Glutamatergic neuron (in vitro differentiated cells): ENCODE measurements at regions not wholly inside any gene's neighbourhood (a gene's known extent, or its start where the extent isn't known, plus 50 kb on each side); places are given as distances from the start of the nearest gene placed in this dataset.
"Not testable (repeated sequence)": the region's sequence is repeated elsewhere in the genome, so short reads cannot be mapped to it uniquely, and the experiment has no call there.

Experiments used
- DNase-seq: peaks from one replicate; pipeline ENCODE4 v3.0.0; 2022
- H3K27ac Mint-ChIP-seq: one replicate; pipeline ENCODE4 v1.8.0; 2020; ENCODE audit warnings: mild to moderate bottlenecking, mixed read lengths, inconsistent platforms; ENCODE audit not compliant: unreplicated experiment
- H3K27me3 Mint-ChIP-seq: one replicate; pipeline ENCODE4 v1.8.0; 2020; ENCODE audit warnings: mild to moderate bottlenecking, moderate library complexity, mixed read lengths, inconsistent platforms; ENCODE audit not compliant: unreplicated experiment
- H3K36me3 Mint-ChIP-seq: one replicate; pipeline ENCODE4 v1.8.0; 2020; ENCODE audit warnings: mild to moderate bottlenecking, mixed read lengths, inconsistent platforms; ENCODE audit not compliant: unreplicated experiment
- H3K4me1 Mint-ChIP-seq: one replicate; pipeline ENCODE4 v1.8.0; 2020; ENCODE audit warnings: mild to moderate bottlenecking, low read depth, mixed read lengths, inconsistent platforms; ENCODE audit not compliant: unreplicated experiment
- H3K4me3 Mint-ChIP-seq: one replicate; pipeline ENCODE4 v1.8.0; 2020; ENCODE audit warnings: mild to moderate bottlenecking, mixed read lengths, inconsistent platforms; ENCODE audit not compliant: unreplicated experiment
- H3K9me3 Mint-ChIP-seq: one replicate; pipeline ENCODE4 v1.8.0; 2020; ENCODE audit warnings: mild to moderate bottlenecking, moderate library complexity, mixed read lengths, inconsistent platforms; ENCODE audit not compliant: unreplicated experiment
- TF ChIP-seq, protein P1 (sequence below): fragments of 200-600 bp; sonication (generic); IDR thresholded peaks from one replicate; pipeline ENCODE4 v1.5.0; 2021; ENCODE audit not compliant: partially characterized antibody, unreplicated experiment

DNA sequence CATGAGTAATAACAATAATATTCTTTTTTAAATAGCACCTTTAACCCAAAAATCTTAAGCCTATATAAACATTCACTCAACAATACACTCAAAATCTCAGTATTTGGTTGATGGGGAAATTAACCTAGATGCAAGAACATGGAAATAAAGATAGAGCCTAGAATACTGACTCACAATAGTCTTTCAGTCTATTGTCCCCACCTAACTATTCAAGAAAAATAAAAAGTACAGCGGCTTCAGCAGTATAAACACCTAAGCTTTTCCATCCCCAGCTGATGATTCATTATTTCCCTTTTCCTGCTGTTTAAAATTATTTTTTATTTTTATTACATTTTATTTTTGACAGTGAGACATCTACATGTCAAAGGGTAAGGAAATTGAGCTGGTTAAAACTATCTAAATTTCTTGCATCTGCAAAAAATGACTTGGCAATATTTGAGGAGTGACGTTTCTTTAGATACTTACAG lies 201.4 kb downstream of the FZD1 start:
- Mint-ChIP-seq H3K4me1 (no peaks in the 10 kb centered on the region), H3K27ac (no peak overlapping the region), H3K27me3 (no peaks in the 10 kb centered on the region), H3K36me3 (no peaks in the 10 kb centered on the region), H3K9me3 (no peaks in the 10 kb centered on the region), H3K4me3 (no peak overlapping the region)
- TF ChIP-seq, protein P1, sequence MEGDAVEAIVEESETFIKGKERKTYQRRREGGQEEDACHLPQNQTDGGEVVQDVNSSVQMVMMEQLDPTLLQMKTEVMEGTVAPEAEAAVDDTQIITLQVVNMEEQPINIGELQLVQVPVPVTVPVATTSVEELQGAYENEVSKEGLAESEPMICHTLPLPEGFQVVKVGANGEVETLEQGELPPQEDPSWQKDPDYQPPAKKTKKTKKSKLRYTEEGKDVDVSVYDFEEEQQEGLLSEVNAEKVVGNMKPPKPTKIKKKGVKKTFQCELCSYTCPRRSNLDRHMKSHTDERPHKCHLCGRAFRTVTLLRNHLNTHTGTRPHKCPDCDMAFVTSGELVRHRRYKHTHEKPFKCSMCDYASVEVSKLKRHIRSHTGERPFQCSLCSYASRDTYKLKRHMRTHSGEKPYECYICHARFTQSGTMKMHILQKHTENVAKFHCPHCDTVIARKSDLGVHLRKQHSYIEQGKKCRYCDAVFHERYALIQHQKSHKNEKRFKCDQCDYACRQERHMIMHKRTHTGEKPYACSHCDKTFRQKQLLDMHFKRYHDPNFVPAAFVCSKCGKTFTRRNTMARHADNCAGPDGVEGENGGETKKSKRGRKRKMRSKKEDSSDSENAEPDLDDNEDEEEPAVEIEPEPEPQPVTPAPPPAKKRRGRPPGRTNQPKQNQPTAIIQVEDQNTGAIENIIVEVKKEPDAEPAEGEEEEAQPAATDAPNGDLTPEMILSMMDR, result no peak
- DNase-seq, result no peak

- Mint-ChIP-seq H3K36me3 (peaks cover 8% of the 10 kb centered on the region), H3K4me3 (no peak overlapping the region), H3K4me1 (no peaks in the 10 kb centered on the region), H3K27ac (no peak overlapping the region), H3K9me3 (peaks cover 2% of the 10 kb centered on the region), H3K27me3 (no peaks in the 10 kb centered on the region)
- TF ChIP-seq, protein P1, result no peak
- DNase-seq, result no peak
Measured at GRCh38 chr7:91468256-91468655, 204.0 kb downstream of the FZD1 start.

DNA sequence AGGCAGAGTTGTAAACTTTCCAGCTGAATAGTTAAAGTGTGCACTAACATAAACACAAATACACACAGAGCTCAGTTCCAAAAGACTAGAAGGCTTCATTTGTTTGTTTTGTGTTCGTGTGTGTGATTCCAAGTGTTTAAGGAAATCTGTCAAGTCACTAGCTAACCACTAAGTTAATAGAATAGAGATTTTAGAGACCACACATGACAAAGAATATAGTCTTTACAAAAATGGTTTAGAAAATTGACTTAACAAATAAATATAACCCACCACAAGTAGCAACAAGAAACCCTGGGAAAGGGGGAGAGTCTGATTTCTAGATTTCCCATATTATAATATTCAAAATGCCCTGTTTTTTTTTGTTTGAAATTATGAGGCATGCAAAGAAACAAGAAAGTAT lies 209.4 kb downstream of the FZD1 start:
- Mint-ChIP-seq H3K36me3 (peaks cover 18% of the 10 kb centered on the region), H3K9me3 (peaks cover 10% of the 10 kb centered on the region), H3K27me3 (no peaks in the 10 kb centered on the region), H3K27ac (no peak overlapping the region), H3K4me1 (no peaks in the 10 kb centered on the region), H3K4me3 (no peak overlapping the region)
- TF ChIP-seq, protein P1, result no peak
- no peak for DNase-seq

DNA sequence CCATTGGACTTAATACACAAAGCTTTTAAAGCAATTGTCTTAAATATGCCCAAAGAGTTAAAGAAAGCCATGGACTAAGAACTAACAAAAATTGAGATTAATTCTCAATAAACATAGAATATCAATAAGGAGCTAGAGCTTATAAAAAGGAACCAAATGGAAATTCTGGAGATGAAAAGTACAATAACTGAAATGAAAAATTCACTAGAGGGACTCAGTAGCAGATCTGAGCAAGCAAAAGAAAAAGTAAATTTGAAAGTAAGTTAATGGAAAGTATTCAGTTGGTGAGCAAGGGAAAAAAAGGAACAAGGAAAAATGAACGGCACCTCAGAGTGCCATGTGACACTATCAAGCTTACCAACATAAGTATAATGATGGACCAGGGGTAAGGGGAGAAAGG lies 209.8 kb downstream of the FZD1 start:
- TF ChIP-seq, protein P1, result no peak
- H3K4me3 Mint-ChIP-seq, result no peak overlapping the region
- H3K36me3 Mint-ChIP-seq, result peaks cover 18% of the 10 kb centered on the region
- H3K27ac Mint-ChIP-seq, result no peak overlapping the region
- no peaks in the 10 kb centered on the region for H3K27me3 Mint-ChIP-seq
- H3K9me3 Mint-ChIP-seq, result peaks cover 10% of the 10 kb centered on the region
- no peak for DNase-seq
- H3K4me1 Mint-ChIP-seq, result no peaks in the 10 kb centered on the region

DNA sequence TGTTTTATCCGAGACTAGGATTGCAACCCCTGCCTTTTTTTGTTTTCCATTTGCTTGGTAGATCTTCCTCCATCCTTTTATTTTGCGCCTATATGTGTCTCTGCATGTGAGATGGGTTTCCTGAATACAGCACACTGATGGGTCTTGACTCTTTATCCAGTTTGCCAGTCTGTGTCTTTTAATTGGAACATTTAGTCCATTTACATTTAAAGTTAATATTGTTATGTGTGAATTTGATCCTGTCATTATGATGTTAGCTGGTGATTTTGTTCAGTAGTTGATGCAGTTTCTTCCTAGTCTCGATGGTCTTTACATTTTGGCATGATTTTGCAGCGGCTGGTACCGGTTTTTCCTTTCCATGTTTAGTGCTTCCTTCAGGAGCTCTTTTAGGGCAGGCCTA lies 216.2 kb downstream of the FZD1 start:
- H3K27me3 Mint-ChIP-seq, DNase-seq, H3K9me3 Mint-ChIP-seq, H3K4me1 Mint-ChIP-seq, H3K36me3 Mint-ChIP-seq, H3K27ac Mint-ChIP-seq, H3K4me3 Mint-ChIP-seq: not testable (repeated sequence)

- TF ChIP-seq, protein P1, result no peak
- Mint-ChIP-seq H3K36me3 (peaks cover 6% of the 10 kb centered on the region), H3K4me3 (no peak overlapping the region), H3K9me3 (peaks cover 1% of the 10 kb centered on the region), H3K4me1 (no peaks in the 10 kb centered on the region), H3K27me3 (peaks cover 1% of the 10 kb centered on the region), H3K27ac (no peak overlapping the region)
- no peak for DNase-seq
Measured at GRCh38 chr7:91491868-91492267, 227.6 kb downstream of the FZD1 start.
